ENCODE measurements at regions not wholly inside any gene's neighbourhood (a gene's known extent, or its start where the extent isn't known, plus 50 kb on each side); places are given as distances from the start of the nearest gene placed in this dataset.

DNA sequence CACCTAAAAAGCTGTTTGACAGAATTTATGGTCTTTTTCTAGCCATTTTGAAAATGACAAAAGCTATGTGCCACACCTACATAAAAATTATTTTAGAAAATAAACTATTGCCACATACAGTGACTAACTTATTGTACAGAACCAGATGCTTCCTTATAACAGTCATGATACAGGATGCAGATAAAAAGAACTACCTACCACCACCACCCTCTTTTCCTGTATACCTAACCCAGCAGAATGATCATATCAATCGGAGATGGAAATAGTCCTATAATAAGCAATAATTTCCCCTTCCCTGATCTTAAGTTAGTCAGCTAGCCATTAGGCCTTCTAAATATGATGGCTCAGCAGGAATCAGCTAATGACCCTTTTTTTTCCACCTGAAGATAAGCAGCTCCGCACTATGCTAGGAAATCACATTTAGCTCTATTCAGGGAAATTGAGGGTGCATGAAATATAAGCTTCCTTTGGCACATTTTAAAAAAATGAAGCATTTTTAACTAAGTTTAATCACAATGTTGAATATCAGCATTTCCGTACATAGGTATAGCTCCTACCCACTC, 155.5 kb upstream of the SETMAR start:
- in situ Hi-C loops (cut with MboI; ENCODE audit: low pct_ligation_motif_present in 1 of 4, low pct_unique_long_range_greater_than_20kb in 1 of 4, low sequenced_read_pairs in 3 of 4), result no loop called here

DNA sequence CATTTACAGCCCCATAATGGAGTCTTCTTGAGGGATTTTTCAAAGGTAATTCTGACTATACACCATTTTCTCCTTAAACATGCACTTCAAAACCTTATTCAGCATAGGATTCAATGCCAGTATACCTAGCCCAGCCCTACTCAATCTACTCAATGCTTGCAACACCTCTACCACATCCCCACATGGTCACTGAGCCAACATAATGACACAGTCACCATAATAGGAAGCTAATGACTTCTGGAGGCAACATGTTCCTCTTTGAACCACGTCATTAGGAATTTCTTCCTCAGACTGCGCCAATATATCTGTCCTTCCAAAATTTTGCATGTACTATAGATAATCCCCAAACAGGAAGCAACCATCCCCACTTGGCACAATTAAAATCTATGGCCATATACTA, 153.9 kb upstream of the SETMAR start:
- Histone ChIP-seq H3K4me1 (no peaks in the 10 kb centered on the region), H3K27me3 (no peaks in the 10 kb centered on the region), H3K27ac (no peak overlapping the region), H3K36me3 (no peaks in the 10 kb centered on the region), H3K9me3 (no peaks in the 10 kb centered on the region), H3K4me3 (no peak overlapping the region)
- TF ChIP-seq EP300 (IDR thresholded peaks at IDR 0.05; ENCODE audit: low read depth) (no peak), POLR2AphosphoS5 (IDR thresholded peaks at IDR 0.05) (no peak), POLR2A (IDR thresholded peaks at IDR 0.05) (no peak)
- TF ChIP-seq, protein P1, sequence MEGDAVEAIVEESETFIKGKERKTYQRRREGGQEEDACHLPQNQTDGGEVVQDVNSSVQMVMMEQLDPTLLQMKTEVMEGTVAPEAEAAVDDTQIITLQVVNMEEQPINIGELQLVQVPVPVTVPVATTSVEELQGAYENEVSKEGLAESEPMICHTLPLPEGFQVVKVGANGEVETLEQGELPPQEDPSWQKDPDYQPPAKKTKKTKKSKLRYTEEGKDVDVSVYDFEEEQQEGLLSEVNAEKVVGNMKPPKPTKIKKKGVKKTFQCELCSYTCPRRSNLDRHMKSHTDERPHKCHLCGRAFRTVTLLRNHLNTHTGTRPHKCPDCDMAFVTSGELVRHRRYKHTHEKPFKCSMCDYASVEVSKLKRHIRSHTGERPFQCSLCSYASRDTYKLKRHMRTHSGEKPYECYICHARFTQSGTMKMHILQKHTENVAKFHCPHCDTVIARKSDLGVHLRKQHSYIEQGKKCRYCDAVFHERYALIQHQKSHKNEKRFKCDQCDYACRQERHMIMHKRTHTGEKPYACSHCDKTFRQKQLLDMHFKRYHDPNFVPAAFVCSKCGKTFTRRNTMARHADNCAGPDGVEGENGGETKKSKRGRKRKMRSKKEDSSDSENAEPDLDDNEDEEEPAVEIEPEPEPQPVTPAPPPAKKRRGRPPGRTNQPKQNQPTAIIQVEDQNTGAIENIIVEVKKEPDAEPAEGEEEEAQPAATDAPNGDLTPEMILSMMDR (IDR thresholded peaks at IDR 0.05), result no peak
- intact Hi-C loops (cut with DNase I; ENCODE audit: low total_unique reads) (no loop called here), in situ Hi-C loops (cut with MboI; ENCODE audit: low pct_ligation_motif_present in 1 of 4, low pct_unique_long_range_greater_than_20kb in 1 of 4, low sequenced_read_pairs in 3 of 4) (no loop called here)
- WGBS, 2 donors (ENCODE audit: low coverage in 1 of 2), result 87% methylated on average over 2 of the region's 2 CpGs
- DNase-seq, result no peak

More for the DNA sequence above, 155.5 kb upstream of the SETMAR start:
- Histone ChIP-seq H3K9me3 (no peaks in the 10 kb centered on the region), H3K36me3 (no peaks in the 10 kb centered on the region), H3K4me1 (peaks cover 0 to 8% (median 0%) of the 10 kb centered on the region in 4 donors), H3K27me3 (no peaks in the 10 kb centered on the region), H3K27ac (no peak overlapping the region), H3K4me3 (no peak overlapping the region)
- TF ChIP-seq POLR2A (IDR thresholded peaks at IDR 0.05), result no peak
- TF ChIP-seq, protein P1 (IDR thresholded peaks at IDR 0.05), result no peak
- TF ChIP-seq EP300 (IDR thresholded peaks at IDR 0.05; ENCODE audit: low read depth), result no peak
- no peak for TF ChIP-seq POLR2AphosphoS5 (IDR thresholded peaks at IDR 0.05)
- intact Hi-C loops (cut with DNase I; ENCODE audit: low total_unique reads), result no loop called here
- 91 to 93% methylated on average over 3 of the region's 3 CpGs for WGBS, 2 donors (ENCODE audit: low coverage in 1 of 2)
- DNase-seq, result no peak

DNA sequence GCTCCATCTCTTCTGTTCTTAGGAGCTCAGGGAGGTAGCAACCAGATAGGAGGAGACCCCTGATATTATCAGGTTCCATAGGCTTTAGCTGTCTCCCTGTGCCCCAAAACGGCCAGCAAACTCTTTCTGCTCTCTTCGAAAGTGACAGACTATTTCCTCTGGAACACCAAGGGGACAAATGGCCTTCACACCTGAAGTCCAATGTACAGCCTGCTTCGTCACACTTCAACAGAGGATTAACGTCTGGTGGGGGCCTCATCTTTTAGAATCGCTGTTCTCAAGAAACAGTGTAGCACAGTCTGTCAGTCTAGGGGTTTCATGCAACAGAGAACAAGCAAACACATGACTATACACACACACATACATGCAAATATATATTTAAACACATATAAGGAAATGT, 152.4 kb upstream of the SETMAR start:
- no peaks in the 10 kb centered on the region for H3K27me3 ChIP-seq
- intact Hi-C loops (cut with DNase I; ENCODE audit: low total_unique reads), result no loop called here
- no peaks in the 10 kb centered on the region for H3K36me3 ChIP-seq
- in situ Hi-C loops (cut with MboI; ENCODE audit: low pct_ligation_motif_present in 1 of 4, low pct_unique_long_range_greater_than_20kb in 1 of 4, low sequenced_read_pairs in 3 of 4), result no loop called here
- no peak overlapping the region for H3K4me3 ChIP-seq
- TF ChIP-seq, protein P1 (IDR thresholded peaks at IDR 0.05), result no peak
- TF ChIP-seq EP300 (IDR thresholded peaks at IDR 0.05; ENCODE audit: low read depth) (no peak), POLR2AphosphoS5 (IDR thresholded peaks at IDR 0.05) (no peak), POLR2A (IDR thresholded peaks at IDR 0.05) (no peak)
- DNase-seq, result no peak
- WGBS, 2 donors (ENCODE audit: low coverage in 1 of 2), result 76 to 84% methylated on average over 4 to 5 of the region's 5 CpGs
- H3K9me3 ChIP-seq, result no peaks in the 10 kb centered on the region
- H3K27ac ChIP-seq, result no peak overlapping the region
- H3K4me1 ChIP-seq, result no peaks in the 10 kb centered on the region

DNA sequence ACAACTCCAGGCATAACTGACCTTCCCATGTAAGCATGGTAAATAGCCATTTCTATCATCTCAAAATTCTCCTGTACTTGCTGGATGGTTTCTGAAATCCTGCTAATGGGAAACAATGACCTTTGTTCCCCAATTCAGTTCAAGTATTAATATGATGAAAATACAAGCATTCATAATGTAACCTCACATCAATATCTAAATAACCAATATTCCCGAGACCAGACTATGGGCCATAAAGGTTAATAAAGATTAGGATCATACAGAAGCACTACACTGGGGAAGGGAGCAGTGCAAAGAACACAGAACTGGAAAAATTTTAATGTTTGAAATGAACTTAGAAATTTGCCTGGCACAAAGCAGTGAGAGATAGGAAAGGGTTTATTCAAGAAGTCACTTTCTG, 151.3 kb upstream of the SETMAR start:
- TF ChIP-seq POLR2AphosphoS5 (IDR thresholded peaks at IDR 0.05) (no peak), EP300 (IDR thresholded peaks at IDR 0.05; ENCODE audit: low read depth) (no peak), POLR2A (IDR thresholded peaks at IDR 0.05) (no peak)
- TF ChIP-seq, protein P1 (IDR thresholded peaks at IDR 0.05), result no peak
- in situ Hi-C loops (cut with MboI; ENCODE audit: low pct_ligation_motif_present in 1 of 4, low pct_unique_long_range_greater_than_20kb in 1 of 4, low sequenced_read_pairs in 3 of 4), result no loop called here
- 89% methylated on average over 1 of the region's 1 CpG for WGBS, 2 donors (ENCODE audit: low coverage in 1 of 2)
- H3K9me3 ChIP-seq, result no peaks in the 10 kb centered on the region
- no peaks in the 10 kb centered on the region for H3K4me1 ChIP-seq
- H3K27ac ChIP-seq, result no peak overlapping the region
- no peaks in the 10 kb centered on the region for H3K36me3 ChIP-seq
- no peaks in the 10 kb centered on the region for H3K27me3 ChIP-seq
- intact Hi-C loops (cut with DNase I; ENCODE audit: low total_unique reads), result no loop called here
- H3K4me3 ChIP-seq, result no peak overlapping the region
- no peak for DNase-seq

All from transverse colon (tissue), 4 donors.